GM12891 (cell line): ENCODE measurements at regions not wholly inside any gene's neighbourhood (a gene's known extent, or its start where the extent isn't known, plus 50 kb on each side); places are given as distances from the start of the nearest gene placed in this dataset.

ENCODE experiments used
- PAX5 ChIP-seq: IDR thresholded peaks from 2 replicates; pipeline ENCODE4 v1.6.1; 2011; ENCODE audit warnings: low read length, moderate library complexity, mild to moderate bottlenecking; ENCODE audit not compliant: insufficient read depth, severe bottlenecking
- POLR2A ChIP-seq: IDR thresholded peaks from 2 replicates; pipeline ENCODE4 v1.6.1; 2011; ENCODE audit warnings: low read depth, low read length, control low read depth

DNA sequence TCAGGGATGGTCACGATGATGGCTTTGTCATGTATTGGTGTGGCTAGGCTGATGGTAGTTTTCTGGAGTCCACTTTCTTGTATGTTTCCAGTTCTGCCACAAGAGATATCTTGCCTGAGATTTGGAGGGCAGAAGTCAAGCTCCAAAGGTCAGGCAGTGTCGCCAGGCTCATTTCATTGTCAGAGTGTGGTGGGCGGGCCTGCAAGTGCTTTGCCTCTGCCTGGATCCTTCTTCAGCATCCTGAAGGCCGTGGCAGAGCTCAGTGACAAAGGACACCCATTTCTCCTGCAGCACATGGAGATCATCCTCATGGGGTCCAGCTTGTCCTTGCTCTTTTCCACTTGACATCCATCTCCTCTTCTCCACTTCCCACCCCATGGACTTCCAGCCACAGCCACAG lies 139.7 kb downstream of the SMIM20 start:
- TF ChIP-seq PAX5 (no peak), POLR2A (no peak)
